ENCODE measurements at regions not wholly inside any gene's neighbourhood (a gene's known extent, or its start where the extent isn't known, plus 50 kb on each side); places are given as distances from the start of the nearest gene placed in this dataset.

GRCh38 chr1:245087723-245088122 is 67.1 kb upstream of the KIF26B start:
- H3K4me2 ChIP-seq (ENCODE audit: low read depth, low read length) = no peak overlapping the region
- no peak overlapping the region for H3K9ac ChIP-seq (ENCODE audit: low read length)
- TF ChIP-seq EZH2 (optimal IDR thresholded peaks at IDR 0.05; ENCODE audit: low read depth, low read length) (no peak), CTCF (IDR thresholded peaks at IDR 0.05; ENCODE audit: low read length) (no peak), EZH2phosphoT487 (IDR thresholded peaks at IDR 0.05; ENCODE audit: low read length) (no peak)
- H3K4me1 ChIP-seq (ENCODE audit: low read length) = no peaks in the 10 kb centered on the region
- no peak for DNase-seq
- no peaks in the 10 kb centered on the region for H4K20me1 ChIP-seq (ENCODE audit: insufficient read depth, low read length)
- H3K4me3 ChIP-seq (ENCODE audit: low read length) = no peak overlapping the region
- no peaks in the 10 kb centered on the region for H3K79me2 ChIP-seq (ENCODE audit: low read length)
- no peaks in the 10 kb centered on the region for H3K36me3 ChIP-seq (replicated peaks; ENCODE audit: insufficient read depth, low read length)
- no peaks in the 10 kb centered on the region for H3K27me3 ChIP-seq (replicated peaks; ENCODE audit: insufficient read depth, low read length)
- H3K9me3 ChIP-seq (replicated peaks; ENCODE audit: insufficient read depth, low read length) = no peaks in the 10 kb centered on the region
- H3F3A ChIP-seq (ENCODE audit: insufficient read depth, low read length) = no peaks in the 10 kb centered on the region
- no peak overlapping the region for H2AFZ ChIP-seq (ENCODE audit: low read length)
- no peak overlapping the region for H3K27ac ChIP-seq (ENCODE audit: low read length)
- H3K9me2 ChIP-seq (replicated peaks; ENCODE audit: insufficient read depth, low read length) = no peaks in the 10 kb centered on the region

- DNase-seq = no peak
- Histone ChIP-seq H3K9me2 (replicated peaks; ENCODE audit: insufficient read depth, low read length) (no peaks in the 10 kb centered on the region), H3K4me1 (ENCODE audit: low read length) (no peaks in the 10 kb centered on the region), H3K36me3 (replicated peaks; ENCODE audit: insufficient read depth, low read length) (no peaks in the 10 kb centered on the region), H2AFZ (ENCODE audit: low read length) (no peak overlapping the region), H3K27ac (ENCODE audit: low read length) (no peak overlapping the region), H3K4me2 (ENCODE audit: low read depth, low read length) (no peak overlapping the region), H3K9me3 (replicated peaks; ENCODE audit: insufficient read depth, low read length) (no peaks in the 10 kb centered on the region), H4K20me1 (ENCODE audit: insufficient read depth, low read length) (no peaks in the 10 kb centered on the region), H3K79me2 (ENCODE audit: low read length) (no peaks in the 10 kb centered on the region), H3K27me3 (replicated peaks; ENCODE audit: insufficient read depth, low read length) (no peaks in the 10 kb centered on the region), H3F3A (ENCODE audit: insufficient read depth, low read length) (no peaks in the 10 kb centered on the region), H3K9ac (ENCODE audit: low read length) (no peak overlapping the region), H3K4me3 (ENCODE audit: low read length) (no peak overlapping the region)
- TF ChIP-seq EZH2phosphoT487 (IDR thresholded peaks at IDR 0.05; ENCODE audit: low read length) = no peak
- TF ChIP-seq CTCF (IDR thresholded peaks at IDR 0.05; ENCODE audit: low read length) = no peak
- no peak for TF ChIP-seq EZH2 (optimal IDR thresholded peaks at IDR 0.05; ENCODE audit: low read depth, low read length)
Measured at GRCh38 chr1:245086389-245086969, 68.3 kb upstream of the KIF26B start.

GRCh38 chr1:245085508-245086095 is 69.2 kb upstream of the KIF26B start:
- H3K27ac ChIP-seq (ENCODE audit: low read length) = no peak overlapping the region
- H3K9me3 ChIP-seq (replicated peaks; ENCODE audit: insufficient read depth, low read length) = no peaks in the 10 kb centered on the region
- H3K79me2 ChIP-seq (ENCODE audit: low read length) = no peaks in the 10 kb centered on the region
- no peaks in the 10 kb centered on the region for H3F3A ChIP-seq (ENCODE audit: insufficient read depth, low read length)
- no peak overlapping the region for H3K4me3 ChIP-seq (ENCODE audit: low read length)
- no peaks in the 10 kb centered on the region for H3K9me2 ChIP-seq (replicated peaks; ENCODE audit: insufficient read depth, low read length)
- no peak overlapping the region for H3K4me2 ChIP-seq (ENCODE audit: low read depth, low read length)
- H3K36me3 ChIP-seq (replicated peaks; ENCODE audit: insufficient read depth, low read length) = no peaks in the 10 kb centered on the region
- no peaks in the 10 kb centered on the region for H3K4me1 ChIP-seq (ENCODE audit: low read length)
- TF ChIP-seq EZH2phosphoT487 (IDR thresholded peaks at IDR 0.05; ENCODE audit: low read length) (no peak), CTCF (IDR thresholded peaks at IDR 0.05; ENCODE audit: low read length) (no peak), EZH2 (optimal IDR thresholded peaks at IDR 0.05; ENCODE audit: low read depth, low read length) (no peak)
- no peaks in the 10 kb centered on the region for H4K20me1 ChIP-seq (ENCODE audit: insufficient read depth, low read length)
- no peak overlapping the region for H3K9ac ChIP-seq (ENCODE audit: low read length)
- no peak overlapping the region for H2AFZ ChIP-seq (ENCODE audit: low read length)
- no peak for DNase-seq
- no peaks in the 10 kb centered on the region for H3K27me3 ChIP-seq (replicated peaks; ENCODE audit: insufficient read depth, low read length)

All from MM.1S (cell line).